GM18870 (cell line): ENCODE measurements at regions not wholly inside any gene's neighbourhood (a gene's known extent, or its start where the extent isn't known, plus 50 kb on each side); places are given as distances from the start of the nearest gene placed in this dataset.

Experiments
- ATAC-seq: cut with Tn5 transposase; IDR thresholded peaks from one replicate; pipeline ENCODE4 v1.9.1; 2021; ENCODE audit warnings: moderate library complexity; ENCODE audit not compliant: unreplicated experiment

DNA sequence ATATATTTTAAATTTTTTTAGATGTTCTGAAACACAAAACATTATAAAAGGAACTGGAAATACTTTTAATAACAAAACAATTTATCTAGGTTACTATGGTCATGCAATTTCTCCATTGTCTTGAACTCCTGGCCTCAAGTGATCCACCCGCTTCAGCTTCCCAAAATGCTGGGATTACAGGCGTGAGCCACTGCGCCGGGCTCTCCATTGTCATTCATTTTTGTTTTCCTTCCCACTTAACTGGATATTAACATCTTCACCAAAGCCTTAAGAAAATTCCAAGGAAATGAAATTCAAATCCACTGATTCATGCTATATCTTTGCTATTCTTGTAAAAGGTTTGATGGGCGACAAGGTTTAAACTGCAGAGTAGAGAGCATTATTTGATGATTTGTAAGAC is 279.5 kb upstream of the PKN2 start:
- ATAC-seq: no peak

DNA sequence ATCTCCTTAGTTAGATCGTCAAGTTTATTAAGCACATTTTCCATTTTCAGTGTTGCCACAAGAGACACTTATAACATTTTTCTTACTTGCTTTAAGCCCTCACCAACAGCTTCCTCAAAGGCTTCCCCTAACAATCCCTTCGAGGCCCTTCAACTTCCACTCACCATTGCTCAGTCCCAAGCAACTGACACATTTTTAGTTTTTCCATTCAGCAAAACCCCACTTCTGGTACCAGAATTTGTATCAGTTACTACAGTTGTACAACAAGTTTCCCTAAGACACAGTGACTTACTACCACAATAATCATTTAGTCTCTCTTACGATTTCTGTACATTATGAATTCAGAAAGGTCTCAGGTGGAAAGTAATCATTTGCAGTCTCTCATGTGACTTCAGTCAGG is 276.8 kb upstream of the PKN2 start:
- no peak for ATAC-seq

DNA sequence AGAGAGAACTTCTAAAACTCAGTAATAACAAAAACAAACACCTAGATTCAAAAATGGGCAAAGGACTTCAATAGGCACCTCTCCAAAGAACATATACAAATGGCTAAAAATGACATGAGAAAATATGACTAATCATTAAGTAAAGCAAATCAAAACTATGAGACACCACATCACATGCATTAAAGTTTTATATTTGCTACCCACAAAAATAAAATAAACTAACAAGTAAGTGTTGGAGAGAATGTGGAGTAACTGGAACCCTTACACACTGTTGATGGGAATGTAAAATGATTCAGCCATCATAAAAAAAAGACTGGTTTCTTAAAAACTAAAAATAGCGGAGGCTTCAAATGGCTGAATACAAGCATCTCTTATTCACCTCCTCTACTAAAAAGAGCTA is 262.1 kb upstream of the PKN2 start:
- ATAC-seq: no peak

DNA sequence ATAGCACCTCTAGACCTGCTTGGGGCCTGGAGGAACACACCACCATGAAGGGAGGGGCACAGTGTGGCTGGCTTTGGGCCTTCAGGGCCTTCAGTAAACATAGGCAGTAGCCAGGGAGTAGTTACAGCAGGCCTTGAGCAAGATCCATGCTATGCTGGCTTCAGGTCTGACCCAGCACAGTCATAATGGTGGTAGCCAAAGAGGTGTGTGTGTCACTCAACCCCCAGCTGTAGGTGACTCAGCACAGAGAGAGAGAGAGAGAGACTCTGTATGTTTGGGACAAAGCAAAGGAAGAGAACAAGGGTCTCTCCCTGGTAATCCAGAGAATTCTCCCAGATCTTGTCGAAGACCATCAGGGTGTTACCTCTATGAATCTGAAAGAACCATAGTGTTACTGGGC is 250.5 kb upstream of the PKN2 start:
- no peak for ATAC-seq

DNA sequence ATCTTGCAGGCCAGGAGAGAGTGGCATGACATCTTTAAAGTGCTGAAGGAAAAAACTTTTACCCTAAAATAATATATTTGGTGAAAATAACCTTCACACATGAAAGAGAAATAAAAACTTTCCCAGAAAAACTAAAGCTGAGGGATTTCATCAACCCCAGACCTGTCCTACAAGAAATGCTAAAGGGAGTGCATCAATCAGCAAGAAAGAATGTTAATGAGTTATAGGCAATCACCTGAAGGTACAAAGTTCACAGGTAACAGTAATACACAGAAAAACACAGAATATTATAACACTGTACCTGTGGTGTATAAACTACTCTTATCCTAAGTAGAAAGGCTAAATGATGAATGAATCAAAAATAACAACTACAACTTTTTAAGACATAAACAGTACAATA is 249.2 kb upstream of the PKN2 start:
- no peak for ATAC-seq

DNA sequence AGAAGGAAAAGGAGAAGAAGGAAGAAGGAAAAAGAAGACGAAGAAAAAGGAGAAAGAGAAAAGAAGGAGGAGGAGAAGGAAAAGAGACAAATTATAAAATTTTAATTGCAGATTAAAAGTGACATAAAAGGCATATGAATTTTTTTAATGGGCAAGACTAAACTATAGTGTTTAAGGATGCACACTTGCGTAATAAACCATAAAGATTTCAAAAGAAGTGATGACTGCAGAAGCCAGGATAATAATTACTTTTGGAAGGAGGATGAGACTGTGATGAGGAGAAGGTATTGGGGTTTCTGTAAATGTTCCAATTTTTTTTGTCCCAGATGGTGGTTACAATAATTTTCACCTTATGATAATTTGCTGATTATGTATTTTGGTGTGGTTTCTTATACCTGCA is 243.1 kb upstream of the PKN2 start:
- ATAC-seq: no peak

DNA sequence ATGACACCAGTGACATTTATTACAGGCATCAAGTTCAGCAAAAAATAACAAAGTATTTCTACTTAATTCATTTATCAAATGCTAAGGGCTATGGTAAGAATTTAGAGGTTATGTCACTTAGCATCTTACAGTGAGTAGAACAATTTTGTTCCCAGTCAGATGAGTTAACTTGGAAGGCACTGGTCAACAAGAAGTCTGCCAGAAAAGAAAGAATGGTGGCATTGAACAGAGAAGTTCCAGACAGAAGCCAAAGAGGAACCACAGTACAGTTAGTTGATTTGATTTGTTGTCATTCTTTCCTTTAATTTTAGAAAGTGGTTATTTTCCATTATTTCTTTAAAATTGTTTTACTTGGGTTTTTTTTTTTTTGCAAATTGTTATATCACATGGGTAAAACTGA is 232.2 kb upstream of the PKN2 start:
- ATAC-seq: no peak

DNA sequence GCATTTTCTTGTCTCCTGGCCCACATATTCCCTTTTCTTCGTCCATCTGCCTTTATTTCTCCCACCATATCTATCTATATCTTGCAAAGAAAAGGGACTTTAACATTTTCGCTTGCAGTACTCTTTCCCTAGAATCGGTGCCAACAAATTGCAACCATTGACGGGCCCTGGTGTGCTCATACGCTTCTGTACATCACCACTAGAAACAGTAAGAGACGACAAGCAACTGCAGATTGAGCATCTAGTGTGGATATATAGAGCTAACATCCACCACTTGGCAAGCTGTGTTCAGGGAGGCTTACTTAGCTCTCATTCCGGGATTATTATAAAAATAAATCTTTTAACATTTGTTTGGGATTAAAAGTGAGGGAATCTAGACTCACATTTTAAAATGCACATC is 230.8 kb upstream of the PKN2 start:
- no peak for ATAC-seq

DNA sequence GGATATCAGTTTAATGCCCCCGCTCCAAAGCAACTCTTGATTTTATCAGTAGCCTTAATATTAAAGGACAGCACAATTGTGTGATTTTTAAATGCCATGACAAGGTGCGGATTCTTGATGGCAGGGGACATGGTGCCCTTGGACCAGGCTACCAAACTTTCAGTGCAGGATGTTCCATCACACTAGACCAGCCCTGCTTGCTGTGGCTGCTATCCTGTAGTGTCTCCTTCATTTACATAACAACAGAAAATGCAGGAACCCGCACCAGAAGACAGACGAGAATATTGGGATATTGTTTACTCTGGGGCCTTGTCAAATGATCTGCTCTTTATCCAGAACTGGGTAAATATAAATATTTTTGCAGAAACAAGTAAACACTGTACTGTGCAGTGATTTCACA is 229.3 kb upstream of the PKN2 start:
- ATAC-seq: no peak

DNA sequence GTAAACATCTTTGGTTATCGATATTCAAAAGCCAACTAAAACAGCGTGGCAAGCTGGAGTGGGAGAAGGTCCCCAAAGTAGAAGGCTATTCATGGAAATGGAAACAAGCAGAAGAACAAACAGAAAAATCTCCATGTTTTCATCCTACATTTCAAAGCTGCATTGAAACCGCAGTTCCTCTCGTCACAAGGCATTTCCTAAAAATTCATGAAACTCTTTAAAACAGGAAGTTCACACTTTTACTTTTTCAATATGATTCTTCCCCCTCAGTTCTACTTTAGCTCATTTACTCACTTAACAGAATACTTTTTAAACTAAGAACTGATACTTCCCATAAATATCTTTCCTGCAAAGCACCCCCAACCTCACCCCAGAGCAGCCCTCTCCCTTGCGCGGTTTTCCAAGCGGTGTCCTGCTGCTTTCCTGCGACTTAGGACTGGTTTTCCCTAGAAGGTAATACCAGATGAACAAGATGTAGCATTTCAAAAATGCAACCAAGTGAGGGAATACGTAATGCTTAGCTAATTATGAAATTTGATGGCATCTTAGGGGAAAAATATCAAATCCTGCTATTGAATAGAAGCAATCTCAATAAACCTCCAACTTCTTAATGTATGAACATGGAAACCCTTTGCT is 228.3 kb upstream of the PKN2 start:
- ATAC-seq: no peak

DNA sequence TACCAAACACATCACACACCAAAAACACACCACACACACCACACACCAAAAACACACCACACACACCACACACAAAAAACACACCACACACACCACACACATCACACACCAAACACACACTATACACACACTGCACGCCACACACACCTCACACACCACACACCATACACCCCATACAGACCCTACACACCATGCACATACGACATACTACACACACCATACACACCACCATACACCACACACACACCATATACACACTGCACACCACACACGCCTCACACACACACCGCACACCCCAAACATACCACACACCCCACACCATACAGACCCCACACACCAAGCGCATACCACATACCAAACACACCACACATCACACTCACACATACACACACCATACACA is 226.9 kb upstream of the PKN2 start:
- ATAC-seq: no peak

DNA sequence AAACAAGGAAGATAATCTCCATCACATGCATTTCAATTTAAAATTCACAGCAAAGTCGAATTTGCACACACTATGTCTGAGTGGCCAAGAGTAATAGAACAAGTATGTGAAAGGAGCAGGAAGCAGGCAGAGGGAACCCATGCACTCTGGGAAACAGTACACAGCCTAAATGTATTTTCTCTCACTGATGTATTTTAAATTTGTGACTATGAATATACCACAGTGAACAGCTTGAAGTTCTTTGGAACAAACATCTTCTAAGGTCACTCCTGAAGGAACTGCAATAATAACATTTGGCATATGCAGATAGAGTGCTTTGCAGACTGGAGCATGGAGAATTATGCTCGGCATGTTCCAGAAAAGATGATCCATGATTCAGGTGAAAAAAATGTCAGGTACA is 223.1 kb upstream of the PKN2 start:
- ATAC-seq: no peak

DNA sequence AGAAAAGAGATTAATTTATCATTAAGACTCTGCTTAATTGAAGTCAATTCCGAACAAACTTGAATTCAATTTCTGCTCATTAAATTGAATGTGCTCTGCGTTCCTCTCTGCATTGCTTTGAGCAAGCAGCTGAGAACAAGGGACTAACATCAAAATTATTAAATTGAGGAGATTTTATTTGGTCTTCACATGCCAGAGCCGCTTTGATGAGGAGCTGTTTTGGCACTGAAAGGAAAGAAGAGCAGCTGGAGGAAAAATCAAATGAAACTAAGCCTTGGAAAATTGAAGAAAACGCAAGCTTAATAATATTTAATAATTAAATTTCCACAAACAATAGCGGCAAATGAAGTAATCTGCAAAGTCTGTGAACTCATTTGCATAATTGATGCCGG is 222.0 kb upstream of the PKN2 start:
- ATAC-seq: no peak

DNA sequence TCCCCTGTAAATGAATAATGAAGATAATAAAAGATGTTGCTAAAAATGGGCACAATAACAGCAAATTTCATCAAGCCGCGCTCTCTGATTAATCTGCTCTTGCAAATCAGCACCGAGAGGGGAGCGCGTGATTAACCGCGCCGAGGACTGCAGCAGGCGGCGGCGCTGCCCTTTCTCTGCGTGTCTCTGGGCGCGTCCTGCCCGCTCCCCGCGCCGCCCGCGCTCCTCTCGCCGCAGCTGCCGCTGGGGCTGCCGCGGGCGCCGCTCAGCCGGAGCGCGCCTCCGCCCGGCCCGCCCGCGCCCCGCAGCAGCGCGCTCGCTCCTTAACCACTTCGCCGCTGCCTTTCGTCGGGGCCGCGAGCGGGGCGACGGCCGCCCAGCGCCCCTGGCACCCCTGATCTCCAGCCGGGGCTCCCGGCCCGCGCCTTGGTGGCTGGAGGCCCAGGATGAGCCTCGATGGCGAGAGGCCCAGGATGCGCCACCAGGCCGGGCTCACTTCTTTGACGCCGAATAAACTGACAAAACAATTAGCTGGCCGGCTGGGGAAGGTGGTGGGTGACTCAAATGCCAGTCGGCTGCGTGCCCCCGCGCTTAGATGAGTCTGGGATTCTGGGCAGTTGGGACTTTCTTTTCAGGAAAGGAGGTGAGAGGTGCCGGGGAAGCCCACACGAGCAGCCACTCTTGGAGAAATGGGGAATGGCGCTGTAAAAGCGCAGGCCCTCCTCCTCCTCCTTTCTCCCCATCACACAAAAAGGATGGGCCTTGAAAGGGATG is 221.4 kb upstream of the PKN2 start:
- no peak for ATAC-seq

DNA sequence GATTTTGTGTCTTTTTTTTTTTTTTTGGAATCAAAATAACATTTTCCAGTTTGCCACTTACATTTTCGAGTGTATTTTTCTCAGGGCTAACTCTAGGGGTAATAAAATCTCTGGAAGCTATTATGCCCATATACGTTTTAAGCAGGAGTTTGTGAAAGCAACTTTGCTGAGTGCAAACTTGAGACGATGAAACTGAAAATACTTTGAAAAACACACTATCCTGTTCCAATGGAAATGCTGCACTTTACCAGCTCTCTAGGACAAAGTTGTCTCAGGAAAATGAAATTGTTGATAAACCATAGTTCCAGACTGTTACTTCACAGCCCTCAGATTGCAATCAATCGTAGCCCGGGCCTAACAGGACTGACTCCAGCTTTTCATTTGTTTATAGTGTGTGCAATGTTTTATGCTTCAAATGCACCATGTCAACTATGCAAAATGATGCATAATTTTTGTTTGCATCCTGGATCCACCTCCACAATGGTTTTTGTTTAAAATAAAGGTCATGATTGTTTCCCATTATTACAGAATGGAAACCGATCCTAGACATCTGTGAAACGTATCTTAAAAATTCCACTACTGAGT is 220.6 kb upstream of the PKN2 start:
- no peak for ATAC-seq

DNA sequence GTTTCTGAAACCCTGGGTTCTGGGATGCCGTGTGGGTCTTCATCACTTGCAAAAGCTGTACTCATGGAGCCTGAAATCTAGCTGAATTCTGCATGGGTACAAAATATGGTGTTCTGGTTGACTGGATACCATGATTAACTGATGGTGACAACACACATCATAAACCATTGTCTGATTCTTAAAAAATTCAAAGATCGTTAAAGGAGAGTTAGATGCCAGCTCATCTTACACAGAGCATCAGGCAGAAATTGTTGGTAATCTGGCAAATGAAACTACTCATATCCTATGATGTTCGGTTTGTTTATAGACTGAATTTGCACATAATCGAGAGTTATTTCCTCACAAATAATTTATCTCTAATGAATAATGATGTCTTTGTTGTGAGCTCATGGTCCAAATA is 218.1 kb upstream of the PKN2 start:
- ATAC-seq: no peak

DNA sequence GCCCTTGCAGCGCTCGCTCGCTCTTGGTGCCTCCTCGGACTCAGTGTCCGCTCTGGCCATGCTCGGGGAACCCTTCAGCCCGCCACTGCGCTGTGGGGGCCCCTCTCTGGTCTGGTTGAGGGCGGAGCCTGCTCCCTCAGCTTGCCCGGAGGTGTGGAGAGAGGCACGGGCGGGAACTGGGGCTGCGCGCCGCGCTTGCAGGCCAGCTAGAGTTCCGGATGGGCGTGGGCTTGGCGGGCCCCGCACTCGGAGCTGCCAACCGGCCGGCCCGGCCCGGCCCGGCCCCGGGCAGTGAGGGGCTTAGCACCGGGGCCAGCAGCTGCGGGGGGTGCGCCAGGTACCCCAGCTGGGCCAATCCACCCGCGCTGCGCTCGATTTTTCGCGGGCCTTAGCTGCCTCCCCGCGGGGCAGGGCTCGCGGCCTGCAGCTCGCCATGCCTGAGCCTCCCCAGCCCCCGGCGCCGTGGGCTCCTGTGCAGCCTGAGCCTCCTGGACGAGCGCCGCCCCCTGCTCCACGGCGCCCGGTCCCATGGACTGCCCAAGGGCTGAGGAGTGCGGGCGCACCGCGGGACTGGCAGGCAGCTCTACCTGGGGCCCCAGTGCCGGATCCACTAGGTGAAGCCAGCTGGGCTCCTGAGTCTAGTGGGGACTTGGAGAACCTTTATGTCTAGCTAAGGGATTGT is 217.0 kb upstream of the PKN2 start:
- no peak for ATAC-seq

DNA sequence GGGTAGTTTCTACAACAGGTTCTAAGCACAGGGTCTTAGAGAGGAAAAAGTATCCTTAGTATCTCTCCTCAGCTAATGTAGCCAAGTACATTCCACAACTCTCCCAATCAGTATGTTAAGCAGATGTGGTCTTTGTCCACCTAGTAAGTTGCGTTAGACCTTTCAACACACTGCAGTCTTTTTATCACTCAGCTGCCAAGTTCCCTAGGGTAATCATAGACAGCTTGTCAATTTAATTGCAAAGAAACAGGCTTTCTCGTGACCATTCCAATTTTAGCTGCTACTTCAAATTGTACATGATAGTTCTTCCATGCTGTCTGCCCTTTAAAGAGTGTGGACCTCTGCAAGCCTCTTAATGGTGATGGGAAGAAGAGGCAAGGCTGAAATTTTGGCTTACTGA is 211.8 kb upstream of the PKN2 start:
- no peak for ATAC-seq

DNA sequence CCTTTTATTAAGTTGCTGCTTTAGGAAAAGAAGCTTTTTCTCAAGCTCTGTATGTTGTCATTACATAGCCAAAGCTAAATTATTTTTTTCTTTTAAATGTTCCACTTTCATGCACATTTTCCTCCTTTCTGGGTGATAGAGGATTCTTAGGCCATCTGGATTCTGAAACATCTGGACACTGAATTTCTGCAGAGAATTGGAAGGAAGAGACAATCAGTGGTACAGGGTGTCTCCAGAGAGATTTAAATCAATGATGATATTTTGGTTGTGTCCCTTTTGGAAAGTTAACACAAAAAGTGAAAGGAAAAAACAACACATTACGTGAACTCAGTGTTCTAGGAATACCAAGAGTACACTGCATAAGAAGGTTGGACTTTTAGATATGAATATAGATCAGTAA is 211.4 kb upstream of the PKN2 start:
- no peak for ATAC-seq

DNA sequence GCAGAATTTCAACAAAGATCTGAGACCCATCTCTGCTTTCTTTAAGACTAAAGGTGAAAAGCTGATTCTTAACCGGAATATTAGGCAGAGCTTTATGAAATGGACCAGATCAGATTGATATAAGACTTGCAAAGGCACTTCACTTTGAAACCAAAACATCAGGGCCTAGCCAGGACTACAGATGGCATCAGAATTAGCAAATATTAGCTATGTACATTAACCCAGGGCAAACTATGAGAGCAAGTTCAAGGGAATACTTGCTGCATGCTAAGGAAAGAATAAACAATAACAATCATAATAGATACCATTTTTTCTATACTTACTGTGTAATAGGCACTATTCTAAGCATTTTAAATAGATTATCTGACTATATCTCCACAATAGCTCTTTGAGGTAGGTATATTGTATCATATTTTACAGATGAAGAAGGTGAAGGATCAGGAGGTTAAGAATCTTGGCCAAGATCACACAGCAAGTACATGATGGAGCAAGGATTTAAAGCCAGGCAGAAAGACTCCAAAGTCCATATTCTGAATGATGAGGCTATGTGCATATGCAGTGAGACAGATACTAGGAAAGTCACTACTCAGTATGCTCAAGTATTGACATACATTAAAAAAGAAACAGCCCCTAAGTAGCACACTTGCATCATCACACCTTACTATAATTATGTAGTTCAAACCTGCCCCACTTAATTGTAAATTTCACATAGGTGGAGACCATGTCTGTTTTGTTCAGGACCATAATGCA is 209.3 kb upstream of the PKN2 start:
- ATAC-seq: no peak

DNA sequence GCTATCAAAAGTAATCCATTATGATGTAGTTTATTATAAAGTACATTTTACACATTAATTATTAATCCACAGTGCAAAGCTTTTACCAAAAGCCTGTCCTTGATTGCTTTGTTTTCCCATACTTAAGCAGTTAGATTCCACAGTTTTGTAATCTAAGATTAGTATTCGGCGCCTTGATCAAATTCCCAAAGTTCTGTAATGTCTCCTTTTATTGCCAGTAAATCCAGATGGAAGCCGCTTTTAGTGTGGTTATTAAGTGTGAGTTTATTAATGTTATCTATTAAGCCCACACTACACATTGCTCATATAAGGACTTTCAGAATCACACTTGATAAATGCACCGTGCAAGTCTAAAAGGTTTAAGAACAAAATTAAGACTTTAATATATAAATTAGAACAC is 199.2 kb upstream of the PKN2 start:
- ATAC-seq: no peak
